OCI-LY7 (cell line): ENCODE measurements at regions not wholly inside any gene's neighbourhood (a gene's known extent, or its start where the extent isn't known, plus 50 kb on each side); places are given as distances from the start of the nearest gene placed in this dataset.
A peak's percentile ranks its signal among the peaks of the same experiment; 100 is the strongest.

Source experiments
- BruUV-seq: library from RNA; stranded (reverse); fragments of 400-500 nt; replicated peaks from 2 replicates; lab custom pipeline; 2021; lab: Mats Ljungman, UMichigan
- CTCF ChIA-PET: fragments of 300-600 bp; sonication (Branson Sonifier 250); formaldehyde crosslinking; loops from one replicate; lab custom pipeline; 2022; ENCODE audit warnings: antibody characterized with exemption; ENCODE audit not compliant: unreplicated experiment; lab: Charles Lee
- POLR2A ChIA-PET: fragments of 300-600 bp; sonication (Branson Sonifier 250); formaldehyde crosslinking; loops from one replicate; lab custom pipeline; 2022; ENCODE audit warnings: antibody characterized with exemption; lab: Charles Lee
- DNase-seq: peaks from one replicate; pipeline ENCODE4 v3.0.0-alpha.2; 2015; ENCODE audit warnings: low spot score
- H2AFZ ChIP-seq: fragments of 200-600 bp; sonication (generic), shearing (Covaris generic); 2 replicates; pipeline ENCODE4 v1.6.1; 2014; ENCODE audit warnings: mild to moderate bottlenecking, antibody characterized with exemption, low read length, moderate library complexity
- H3K27ac ChIP-seq: fragments of 200-600 bp; sonication (generic); 2 replicates; pipeline ENCODE4 v1.5.1; 2014; ENCODE audit warnings: mixed run types, low read depth, mild to moderate bottlenecking, moderate library complexity, low read length, inconsistent platforms; ENCODE audit not compliant: poor library complexity, severe bottlenecking
- H3K36me3 ChIP-seq: fragments of 200-600 bp; sonication (generic); 2 replicates; pipeline ENCODE4 v1.6.1; 2014; ENCODE audit warnings: mild to moderate bottlenecking, antibody characterized with exemption, low read length, moderate library complexity, mixed read lengths; ENCODE audit not compliant: insufficient read depth
- H3K4me1 ChIP-seq: fragments of 200-600 bp; sonication (generic); 2 replicates; pipeline ENCODE4 v1.5.1; 2014; ENCODE audit warnings: mild to moderate bottlenecking, low read length; ENCODE audit not compliant: insufficient read depth, poor library complexity, severe bottlenecking
- H3K4me2 ChIP-seq: fragments of 200-600 bp; sonication (generic); 2 replicates; pipeline ENCODE4 v1.6.1; 2014; ENCODE audit warnings: mild to moderate bottlenecking, low read length
- H3K4me3 ChIP-seq: fragments of 200-600 bp; sonication (generic); 2 replicates; pipeline ENCODE4 v1.5.1; 2014; ENCODE audit warnings: mild to moderate bottlenecking, low read depth, low read length; ENCODE audit not compliant: poor library complexity, severe bottlenecking
- H3K79me2 ChIP-seq: fragments of 200-600 bp; sonication (generic); 2 replicates; pipeline ENCODE4 v1.6.1; 2016; ENCODE audit warnings: low read depth, mild to moderate bottlenecking, low read length, moderate library complexity, mixed read lengths; ENCODE audit not compliant: insufficient read depth
- H3K9me2 ChIP-seq: fragments of 200-600 bp; sonication (generic); 2 replicates; pipeline ENCODE4 v1.6.1; 2016; ENCODE audit warnings: mild to moderate bottlenecking, low read length, mixed read lengths; ENCODE audit not compliant: insufficient read depth
- H3K9me3 ChIP-seq: fragments of 200-600 bp; sonication (generic); 2 replicates; pipeline ENCODE4 v1.6.1; 2014; ENCODE audit warnings: mild to moderate bottlenecking, mixed run types, low read length, mixed read lengths
- H4K20me1 ChIP-seq: fragments of 200-600 bp; sonication (generic); 2 replicates; pipeline ENCODE4 v1.6.1; 2014; ENCODE audit warnings: mild to moderate bottlenecking, antibody characterized with exemption, low read length, moderate library complexity, mixed read lengths; ENCODE audit not compliant: insufficient read depth
- CTCF ChIP-seq: fragments of 200-600 bp; sonication (generic); conservative IDR thresholded peaks from 2 replicates; pipeline ENCODE4 v1.5.1; 2014; ENCODE audit warnings: mild to moderate bottlenecking, antibody characterized with exemption, low read length, moderate library complexity, mixed read lengths
- EZH2phosphoT487 ChIP-seq: fragments of 200-600 bp; sonication (generic); IDR thresholded peaks from 2 replicates; pipeline ENCODE4 v1.6.1; 2018; ENCODE audit warnings: low read depth, borderline replicate concordance, mild to moderate bottlenecking, mixed run types, antibody characterized with exemption, low read length, moderate library complexity, mixed read lengths
- intact Hi-C: fragments of 100-400 bp; cut with micrococcal nuclease; formaldehyde crosslinking; loops from one replicate; pipeline ENCODE4 v1.10.0; 2022; ENCODE audit not compliant: unreplicated experiment

- intact Hi-C loops: loop anchor here (5.0 kb wide), 2 partner anchors 98 to 1073 kb away; no protein-coding TSS in a partner anchor
- Histone ChIP-seq H4K20me1 (no peaks in the 10 kb centered on the region), H3K4me1 (peaks cover 86% of the 10 kb centered on the region), H3K4me2 (peak overlapping the region; percentile 67; the same call in 1 of the 2 replicates), H3K4me3 (no peak overlapping the region), H3K36me3 (no peaks in the 10 kb centered on the region), H2AFZ (peak overlapping the region; percentile 82; the same call in 1 of the 2 replicates), H3K9me2 (no peaks in the 10 kb centered on the region), H3K27ac (peak overlapping the region; percentile 87), H3K9me3 (no peaks in the 10 kb centered on the region), H3K79me2 (no peaks in the 10 kb centered on the region)
- no peak for DNase-seq
- ChIA-PET POLR2A (interaction anchor here (0.5 to 1.9 kb wide), 8 partner anchors 14 to 1745 kb away, joined by 3 to 6 read pairs (median 3); no protein-coding TSS in a partner anchor), CTCF (no interaction called here)
- TF ChIP-seq CTCF (no peak), EZH2phosphoT487 (no peak)
- no TSS peak for BruUV-seq
These were observed 124.4 kb downstream of the GXYLT1 start for GRCh38 chr12:42020226-42020625.

GRCh38 chr12:42019746-42020145, 124.9 kb downstream of the GXYLT1 start:
- intact Hi-C loops: loop anchor here (5.0 kb wide), 4 partner anchors 87 to 1072 kb away; no protein-coding TSS in a partner anchor
- Histone ChIP-seq H3K4me3 (peak overlapping the region; percentile 27), H3K27ac (peak overlapping the region; percentile 87), H2AFZ (peak overlapping the region; percentile 82; the same call in 1 of the 2 replicates), H3K9me3 (no peaks in the 10 kb centered on the region), H3K36me3 (no peaks in the 10 kb centered on the region), H3K9me2 (no peaks in the 10 kb centered on the region), H4K20me1 (no peaks in the 10 kb centered on the region), H3K4me1 (peaks cover 91% of the 10 kb centered on the region), H3K4me2 (peak overlapping the region; percentile 67), H3K79me2 (no peaks in the 10 kb centered on the region)
- TF ChIP-seq EZH2phosphoT487: no peak
- no peak for TF ChIP-seq CTCF
- peak; percentile 31 for DNase-seq
- no TSS peak for BruUV-seq
- POLR2A ChIA-PET: interaction anchor here (0.5 to 1.9 kb wide), 5 partner anchors 26 to 1746 kb away, joined by 3 to 6 read pairs (median 3); no protein-coding TSS in a partner anchor
- CTCF ChIA-PET: no interaction called here

GRCh38 chr12:42017051-42017450, 127.6 kb downstream of the GXYLT1 start:
- Histone ChIP-seq H4K20me1 (no peaks in the 10 kb centered on the region), H3K36me3 (no peaks in the 10 kb centered on the region), H2AFZ (peak overlapping the region; percentile 8; the same call in 1 of the 2 replicates), H3K9me2 (no peaks in the 10 kb centered on the region), H3K4me3 (peak overlapping the region; percentile 14), H3K27ac (peak overlapping the region; percentile 87), H3K4me2 (peak overlapping the region; percentile 67), H3K9me3 (no peaks in the 10 kb centered on the region), H3K4me1 (peaks cover 87% of the 10 kb centered on the region), H3K79me2 (no peaks in the 10 kb centered on the region)
- TF ChIP-seq CTCF (no peak), EZH2phosphoT487 (no peak)
- intact Hi-C loops: loop anchor here (2.0 to 5.0 kb wide), 4 partner anchors 85 to 578 kb away; no protein-coding TSS in a partner anchor
- ChIA-PET POLR2A (interaction anchor here (0.9 to 1.2 kb wide), 3 partner anchors 45 to 579 kb away, joined by 3 to 4 read pairs (median 4); no protein-coding TSS in a partner anchor), CTCF (no interaction called here)
- no TSS peak for BruUV-seq
- DNase-seq: peak; percentile 77
